Neural cell (in vitro differentiated cells): ENCODE measurements at regions not wholly inside any gene's neighbourhood (a gene's known extent, or its start where the extent isn't known, plus 50 kb on each side); places are given as distances from the start of the nearest gene placed in this dataset.

ENCODE experiments used
- H2AFZ ChIP-seq: fragments of 200-600, 300-800 bp; sonication (generic), shearing (Covaris generic); 2 replicates; pipeline ENCODE4 v1.6.0; 2014; ENCODE audit warnings: low read depth, mild to moderate bottlenecking, antibody characterized with exemption, low read length, moderate library complexity
- H3F3A ChIP-seq: fragments of 200-600 bp; shearing (Covaris generic); 2 replicates; pipeline ENCODE4 v1.6.1; 2016; ENCODE audit warnings: mild to moderate bottlenecking, moderate library complexity, mixed read lengths, antibody characterized with exemption, low read length; ENCODE audit not compliant: insufficient read depth, poor library complexity, severe bottlenecking
- H3K27ac ChIP-seq: fragments of 200-600, 300-800 bp; sonication (generic), shearing (Covaris generic); 2 replicates; pipeline ENCODE4 v1.5.1; 2014; ENCODE audit warnings: mild to moderate bottlenecking, low read length, moderate library complexity
- H3K27me3 ChIP-seq: fragments of 300-800, 200-600 bp; sonication (generic), shearing (Covaris generic); 2 replicates; pipeline ENCODE4 v1.6.0; 2014; ENCODE audit warnings: mild to moderate bottlenecking, low read depth, low read length, moderate library complexity; ENCODE audit not compliant: insufficient read depth
- H3K36me3 ChIP-seq: fragments of 300-800, 200-600 bp; sonication (generic), shearing (Covaris generic); 2 replicates; pipeline ENCODE4 v1.5.1; 2014; ENCODE audit warnings: mild to moderate bottlenecking, antibody characterized with exemption, low read length, moderate library complexity; ENCODE audit not compliant: insufficient read depth
- H3K4me2 ChIP-seq: fragments of 300-800, 200-600 bp; sonication (generic), shearing (Covaris generic); 2 replicates; pipeline ENCODE4 v1.6.0; 2014; ENCODE audit warnings: mild to moderate bottlenecking, low read length
- H3K4me3 ChIP-seq: fragments of 300-800, 200-600 bp; sonication (generic), shearing (Covaris generic); 2 replicates; pipeline ENCODE4 v1.5.1; 2014; ENCODE audit warnings: mild to moderate bottlenecking, low read length, moderate library complexity
- H3K79me2 ChIP-seq: fragments of 200-600 bp; shearing (Covaris generic); replicated peaks from 2 replicates; pipeline ENCODE4 v1.6.0; 2014; ENCODE audit warnings: mild to moderate bottlenecking, low read length, moderate library complexity; ENCODE audit not compliant: insufficient read depth
- H3K9ac ChIP-seq: fragments of 300-800, 200-600 bp; sonication (generic), shearing (Covaris generic); 2 replicates; pipeline ENCODE4 v1.6.1; 2016; ENCODE audit warnings: mild to moderate bottlenecking, low read length, mixed read lengths
- H3K9me2 ChIP-seq: fragments of 200-600 bp; shearing (Covaris generic); 2 replicates; pipeline ENCODE4 v1.6.1; 2016; ENCODE audit warnings: mild to moderate bottlenecking, low read length, mixed read lengths; ENCODE audit not compliant: insufficient read depth
- H3K9me3 ChIP-seq: fragments of 200-600, 300-800 bp; sonication (generic), shearing (Covaris generic); 2 replicates; pipeline ENCODE4 v1.6.1; 2016; ENCODE audit warnings: mild to moderate bottlenecking, mixed run types, low read length, moderate library complexity, mixed read lengths
- H4K20me1 ChIP-seq: fragments of 200-600 bp; shearing (Covaris generic); 2 replicates; pipeline ENCODE4 v1.6.1; 2016; ENCODE audit warnings: mild to moderate bottlenecking, mixed run types; ENCODE audit not compliant: insufficient read depth
- CTCF ChIP-seq: fragments of 450-650 bp; IDR thresholded peaks from 2 replicates; pipeline ENCODE4 v1.5.1; 2014; ENCODE audit warnings: antibody characterized with exemption, mild to moderate bottlenecking, moderate library complexity; ENCODE audit not compliant: poor library complexity, severe bottlenecking
- EP300 ChIP-seq: fragments of 450-650 bp; conservative IDR thresholded peaks from 2 replicates; pipeline ENCODE4 v1.6.1; 2014; ENCODE audit warnings: antibody characterized with exemption, mild to moderate bottlenecking, moderate library complexity; ENCODE audit not compliant: poor library complexity, severe bottlenecking
- EZH2 ChIP-seq: fragments of 200-600, 300-800 bp; shearing (Covaris generic), sonication (generic); IDR thresholded peaks from 2 replicates; pipeline ENCODE4 v1.6.1; 2014; ENCODE audit warnings: antibody characterized with exemption, low read length, borderline replicate concordance, mild to moderate bottlenecking; ENCODE audit not compliant: insufficient read depth, poor library complexity, severe bottlenecking
- MXI1 ChIP-seq: fragments of 450-650 bp; conservative IDR thresholded peaks from 2 replicates; pipeline ENCODE4 v1.6.1; 2014; ENCODE audit warnings: antibody characterized with exemption, mild to moderate bottlenecking; ENCODE audit not compliant: poor library complexity, severe bottlenecking
- POLR2AphosphoS5 ChIP-seq: IDR thresholded peaks from 2 replicates; pipeline ENCODE4 v1.6.1; 2012
- RAD21 ChIP-seq: fragments of 450-650 bp; conservative IDR thresholded peaks from 2 replicates; pipeline ENCODE4 v1.6.1; 2014; ENCODE audit warnings: antibody characterized with exemption, mild to moderate bottlenecking, moderate library complexity
- REST ChIP-seq: IDR thresholded peaks from 2 replicates; pipeline ENCODE4 v1.6.1; 2012; ENCODE audit warnings: borderline replicate concordance
- SMC3 ChIP-seq: fragments of 450-650 bp; conservative IDR thresholded peaks from 2 replicates; pipeline ENCODE4 v1.6.1; 2014; ENCODE audit warnings: antibody characterized with exemption, mild to moderate bottlenecking, moderate library complexity; ENCODE audit not compliant: poor library complexity
- TAF1 ChIP-seq: IDR thresholded peaks from 2 replicates; pipeline ENCODE4 v1.6.1; 2012; ENCODE audit warnings: low read depth

GRCh38 chr10:36630267-36630666, 495.1 kb upstream of the ANKRD30A start:
- Histone ChIP-seq H3K9me3 (no peaks in the 10 kb centered on the region), H3K4me2 (no peak overlapping the region), H3K36me3 (no peaks in the 10 kb centered on the region), H3K27ac (no peak overlapping the region), H2AFZ (no peak overlapping the region), H3K9me2 (no peaks in the 10 kb centered on the region), H3K4me3 (no peak overlapping the region), H3F3A (no peaks in the 10 kb centered on the region), H4K20me1 (no peaks in the 10 kb centered on the region), H3K9ac (no peak overlapping the region), H3K79me2 (no peaks in the 10 kb centered on the region), H3K27me3 (no peaks in the 10 kb centered on the region)
- TF ChIP-seq TAF1: no peak
- TF ChIP-seq RAD21: no peak
- TF ChIP-seq MXI1: no peak
- TF ChIP-seq SMC3: no peak
- no peak for TF ChIP-seq REST
- no peak for TF ChIP-seq POLR2AphosphoS5
- TF ChIP-seq EZH2: no peak
- no peak for TF ChIP-seq EP300
- no peak for TF ChIP-seq CTCF

GRCh38 chr10:36629476-36629875, 495.9 kb upstream of the ANKRD30A start:
- Histone ChIP-seq H3K27me3 (no peaks in the 10 kb centered on the region), H3K27ac (no peak overlapping the region), H3K9ac (no peak overlapping the region), H2AFZ (no peak overlapping the region), H3K9me2 (no peaks in the 10 kb centered on the region), H3F3A (no peaks in the 10 kb centered on the region), H3K36me3 (no peaks in the 10 kb centered on the region), H3K79me2 (no peaks in the 10 kb centered on the region), H4K20me1 (no peaks in the 10 kb centered on the region), H3K9me3 (no peaks in the 10 kb centered on the region), H3K4me2 (no peak overlapping the region), H3K4me3 (no peak overlapping the region)
- TF ChIP-seq CTCF: no peak
- no peak for TF ChIP-seq POLR2AphosphoS5
- no peak for TF ChIP-seq TAF1
- no peak for TF ChIP-seq EZH2
- TF ChIP-seq RAD21: no peak
- TF ChIP-seq MXI1: no peak
- TF ChIP-seq REST: no peak
- no peak for TF ChIP-seq SMC3
- TF ChIP-seq EP300: no peak
